K562 (cell line): ENCODE measurements at regions not wholly inside any gene's neighbourhood (a gene's known extent, or its start where the extent isn't known, plus 50 kb on each side); places are given as distances from the start of the nearest gene placed in this dataset.

Experiments
- HMG20B ChIP-seq: fragments of 250-450 bp; sonication (Bioruptor Pico); IDR thresholded peaks from 2 replicates; pipeline ENCODE4 v1.5.0; 2021; ENCODE audit warnings: mild to moderate bottlenecking
- SAFB ChIP-seq: fragments of 200-400 bp; formaldehyde crosslinking; IDR thresholded peaks from 2 replicates; pipeline ENCODE4 v1.6.1; 2017; ENCODE audit warnings: low read depth, low read length, borderline replicate concordance

DNA sequence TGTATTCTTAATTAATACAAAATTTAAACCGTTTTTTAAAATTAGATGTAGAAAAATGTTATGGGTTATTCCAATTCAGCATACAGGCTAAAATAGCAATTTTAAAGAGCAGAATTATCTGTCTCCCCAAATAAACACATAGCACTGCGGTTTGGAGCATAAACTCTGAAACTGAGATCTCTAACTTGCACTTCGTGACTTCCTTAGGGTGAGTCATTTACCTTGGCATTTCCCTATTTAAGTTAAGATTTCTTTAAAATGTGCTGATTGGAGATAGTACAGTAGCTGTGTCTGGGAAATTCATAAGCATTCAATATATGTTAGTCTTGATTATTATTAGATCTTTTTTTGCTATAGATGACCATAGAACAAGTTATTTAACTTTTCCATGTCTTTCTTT lies 143.8 kb downstream of the KDM5D start:
- no peak for TF ChIP-seq SAFB
- no peak for TF ChIP-seq HMG20B
